ENCODE measurements at regions not wholly inside any gene's neighbourhood (a gene's known extent, or its start where the extent isn't known, plus 50 kb on each side); places are given as distances from the start of the nearest gene placed in this dataset.

- TF ChIP-seq Cebpa-rat (IDR thresholded peaks at IDR 0.05), result no peak
- Histone ChIP-seq H3K9ac (no peak overlapping the region), H3K4me3 (no peak overlapping the region), H3K4me2 (no peak overlapping the region), H3K27ac (no peak overlapping the region), H3K27me3 (no peaks in the 10 kb centered on the region), H3K9me3 (peaks cover 10% of the 10 kb centered on the region), H4K20me1 (no peaks in the 10 kb centered on the region), H3K4me1 (peaks cover 59% of the 10 kb centered on the region), H3K36me3 (no peaks in the 10 kb centered on the region)
Observed at GRCh38 chr10:113219446-113219845, 269.4 kb downstream of the TCF7L2 start.

GRCh38 chr10:113221756-113222168, 271.7 kb downstream of the TCF7L2 start:
- Histone ChIP-seq H3K4me3 (peak overlapping the region; percentile 22; the same call in 1 of the 2 replicates), H3K9ac (no peak overlapping the region), H3K4me1 (peaks cover 74% of the 10 kb centered on the region), H3K27me3 (no peaks in the 10 kb centered on the region), H3K4me2 (peak overlapping the region; percentile 92), H3K36me3 (no peaks in the 10 kb centered on the region), H4K20me1 (no peaks in the 10 kb centered on the region), H3K9me3 (peaks cover 8% of the 10 kb centered on the region; the same call in 1 of the 2 replicates), H3K27ac (peak overlapping the region; percentile 43)
- no peak for TF ChIP-seq Cebpa-rat (IDR thresholded peaks at IDR 0.05)

GRCh38 chr10:113222207-113222606, 272.2 kb downstream of the TCF7L2 start:
- no peak for TF ChIP-seq Cebpa-rat (IDR thresholded peaks at IDR 0.05)
- Histone ChIP-seq H4K20me1 (no peaks in the 10 kb centered on the region), H3K27me3 (no peaks in the 10 kb centered on the region), H3K4me2 (peak overlapping the region; percentile 92), H3K9me3 (peaks cover 8% of the 10 kb centered on the region; the same call in 1 of the 2 replicates), H3K4me1 (peaks cover 76% of the 10 kb centered on the region), H3K36me3 (no peaks in the 10 kb centered on the region), H3K4me3 (no peak overlapping the region), H3K27ac (peak overlapping the region; percentile 43), H3K9ac (no peak overlapping the region)

- Histone ChIP-seq H3K4me1 (peaks cover 97% of the 10 kb centered on the region), H3K4me3 (no peak overlapping the region), H3K9ac (no peak overlapping the region; the same call in 1 of the 2 replicates), H4K20me1 (no peaks in the 10 kb centered on the region), H3K27me3 (no peaks in the 10 kb centered on the region), H3K36me3 (no peaks in the 10 kb centered on the region), H3K4me2 (peak overlapping the region; percentile 92), H3K9me3 (peaks cover 2% of the 10 kb centered on the region; the same call in 1 of the 2 replicates), H3K27ac (peak overlapping the region; percentile 75)
- no peak for TF ChIP-seq Cebpa-rat (IDR thresholded peaks at IDR 0.05)
Observed at GRCh38 chr10:113225364-113225763, 275.3 kb downstream of the TCF7L2 start.

- Histone ChIP-seq H3K4me2 (peak overlapping the region; percentile 92), H3K9me3 (no peaks in the 10 kb centered on the region), H3K4me1 (peaks cover 97% of the 10 kb centered on the region), H3K9ac (no peak overlapping the region; the same call in 1 of the 2 replicates), H3K4me3 (peak overlapping the region; percentile 41; the same call in 1 of the 2 replicates), H3K36me3 (no peaks in the 10 kb centered on the region), H3K27me3 (no peaks in the 10 kb centered on the region), H3K27ac (peak overlapping the region; percentile 75), H4K20me1 (no peaks in the 10 kb centered on the region)
- TF ChIP-seq Cebpa-rat (IDR thresholded peaks at IDR 0.05), result no peak
Observed at GRCh38 chr10:113225903-113226302, 275.9 kb downstream of the TCF7L2 start.

- Histone ChIP-seq H3K9me3 (no peaks in the 10 kb centered on the region), H4K20me1 (no peaks in the 10 kb centered on the region), H3K27me3 (no peaks in the 10 kb centered on the region), H3K27ac (peak overlapping the region; percentile 75), H3K4me3 (peak overlapping the region; percentile 41; the same call in 1 of the 2 replicates), H3K9ac (no peak overlapping the region; the same call in 1 of the 2 replicates), H3K4me1 (peaks cover 97% of the 10 kb centered on the region), H3K36me3 (no peaks in the 10 kb centered on the region), H3K4me2 (peak overlapping the region; percentile 92)
- TF ChIP-seq Cebpa-rat (IDR thresholded peaks at IDR 0.05), result no peak
Observed at GRCh38 chr10:113226399-113226798, 276.4 kb downstream of the TCF7L2 start.

GRCh38 chr10:113226831-113227445, 276.9 kb downstream of the TCF7L2 start:
- TF ChIP-seq Cebpa-rat (IDR thresholded peaks at IDR 0.05), result no peak
- peak overlapping the region; percentile 32; the same call in 1 of the 2 replicates for H3K9ac ChIP-seq
- H3K4me2 ChIP-seq, result peak overlapping the region; percentile 92
- H3K4me1 ChIP-seq, result peaks cover 97% of the 10 kb centered on the region
- no peaks in the 10 kb centered on the region for H3K9me3 ChIP-seq
- no peaks in the 10 kb centered on the region for H3K36me3 ChIP-seq
- peak overlapping the region; percentile 41; the same call in 1 of the 2 replicates for H3K4me3 ChIP-seq
- no peaks in the 10 kb centered on the region for H4K20me1 ChIP-seq
- H3K27me3 ChIP-seq, result no peaks in the 10 kb centered on the region
- H3K27ac ChIP-seq, result peak overlapping the region; percentile 75

GRCh38 chr10:113228530-113228929, 278.5 kb downstream of the TCF7L2 start:
- H3K36me3 ChIP-seq, result no peaks in the 10 kb centered on the region
- H3K4me3 ChIP-seq, result no peak overlapping the region
- H3K9ac ChIP-seq, result no peak overlapping the region
- peaks cover 97% of the 10 kb centered on the region for H3K4me1 ChIP-seq
- 0 out of 2 replicates have a peak overlapping the region, but pooled peaks have one; percentile 18 for H3K27ac ChIP-seq
- H3K4me2 ChIP-seq, result peak overlapping the region; percentile 92
- H3K27me3 ChIP-seq, result no peaks in the 10 kb centered on the region
- TF ChIP-seq Cebpa-rat (IDR thresholded peaks at IDR 0.05), result no peak
- H4K20me1 ChIP-seq, result no peaks in the 10 kb centered on the region
- H3K9me3 ChIP-seq, result no peaks in the 10 kb centered on the region

GRCh38 chr10:113230011-113230610, 280.1 kb downstream of the TCF7L2 start:
- no peak for TF ChIP-seq Cebpa-rat (IDR thresholded peaks at IDR 0.05)
- H3K4me2 ChIP-seq, result peak overlapping the region; percentile 36
- H3K9ac ChIP-seq, result no peak overlapping the region

GRCh38 chr10:113232928-113233511, 283.0 kb downstream of the TCF7L2 start:
- peaks cover 32% of the 10 kb centered on the region for H3K9me3 ChIP-seq
- peak overlapping the region; percentile 42 for H3K27ac ChIP-seq
- no peaks in the 10 kb centered on the region for H4K20me1 ChIP-seq
- no peak overlapping the region for H3K9ac ChIP-seq
- no peaks in the 10 kb centered on the region for H3K36me3 ChIP-seq
- peaks cover 66% of the 10 kb centered on the region for H3K4me1 ChIP-seq
- no peak for TF ChIP-seq Cebpa-rat (IDR thresholded peaks at IDR 0.05)
- no peaks in the 10 kb centered on the region for H3K27me3 ChIP-seq
- H3K4me3 ChIP-seq, result no peak overlapping the region
- peak overlapping the region; percentile 38 for H3K4me2 ChIP-seq

More at GRCh38 chr10:113230011-113230610, 280.1 kb downstream of the TCF7L2 start:
- Histone ChIP-seq H3K4me1 (peaks cover 95% of the 10 kb centered on the region), H3K36me3 (no peaks in the 10 kb centered on the region), H3K27ac (peak overlapping the region; percentile 20; the same call in 1 of the 2 replicates), H3K4me3 (no peak overlapping the region), H3K27me3 (no peaks in the 10 kb centered on the region), H3K9me3 (peaks cover 8% of the 10 kb centered on the region; the same call in 1 of the 2 replicates), H4K20me1 (no peaks in the 10 kb centered on the region)

Measured in BLaER1 (cell line).